ENCODE measurements at regions not wholly inside any gene's neighbourhood (a gene's known extent, or its start where the extent isn't known, plus 50 kb on each side); places are given as distances from the start of the nearest gene placed in this dataset.

- TF ChIP-seq POLR2AphosphoS5 (IDR thresholded peaks at IDR 0.05; ENCODE audit: low read depth, low read length) (no peak), TAF1 (IDR thresholded peaks at IDR 0.05; ENCODE audit: borderline replicate concordance, insufficient read depth, low read length) (no peak)
Observed at GRCh38 chr1:30330644-30331043, 392.7 kb downstream of the MATN1 start.

Data from PFSK-1 (cell line).